GM19043 (cell line): ENCODE measurements at regions not wholly inside any gene's neighbourhood (a gene's known extent, or its start where the extent isn't known, plus 50 kb on each side); places are given as distances from the start of the nearest gene placed in this dataset.

Experiments used
- ATAC-seq: cut with Tn5 transposase; IDR thresholded peaks from one replicate; pipeline ENCODE4 v1.9.1; 2021; ENCODE audit warnings: low read depth; ENCODE audit not compliant: unreplicated experiment

DNA sequence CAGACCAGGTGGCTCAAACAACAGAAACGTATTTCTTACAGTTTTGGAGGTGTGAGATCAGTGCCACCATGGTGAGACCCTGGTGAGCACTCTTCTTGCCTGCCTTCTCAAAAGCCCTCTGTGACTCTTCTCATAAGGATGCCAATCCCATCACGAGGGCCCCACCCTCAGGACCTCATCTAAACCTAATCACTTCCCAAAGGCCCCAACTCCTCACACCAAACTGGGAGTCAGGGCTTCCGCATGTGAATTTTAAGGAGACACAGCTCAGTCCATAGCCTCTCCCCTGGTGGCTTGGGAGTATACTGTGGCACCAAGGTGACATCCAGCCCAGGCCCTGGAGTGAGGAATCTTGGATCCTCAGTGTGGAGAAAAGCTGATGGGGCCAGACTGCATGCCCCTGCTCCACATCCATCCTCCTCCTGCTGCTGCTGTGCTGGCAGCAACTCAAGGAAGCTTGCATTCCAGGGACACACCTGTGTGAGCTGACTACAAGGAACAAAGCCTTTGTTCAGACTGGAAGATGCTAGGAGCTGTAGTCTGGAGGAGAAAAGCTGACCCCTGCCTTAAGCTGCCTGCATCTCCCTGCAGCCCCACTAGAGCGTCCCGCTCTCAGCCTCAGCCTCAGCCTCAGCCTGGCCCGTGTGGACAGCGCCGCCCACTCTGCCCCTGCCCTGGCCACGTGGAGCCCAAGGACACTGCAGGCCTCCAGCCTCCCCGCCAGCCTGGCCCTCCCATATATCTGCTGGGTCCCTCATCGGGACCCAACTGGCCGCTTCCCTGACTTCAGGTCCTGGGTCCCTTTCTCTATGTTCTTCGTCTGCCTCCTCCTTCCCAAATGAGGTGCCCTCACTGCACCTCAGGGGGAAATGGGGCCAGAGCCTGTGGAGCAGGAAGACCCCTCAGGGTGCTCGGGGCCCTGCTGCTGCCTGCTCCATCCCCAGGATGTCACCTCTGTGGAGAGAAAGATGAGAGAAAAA is 87.8 kb upstream of the RAB6C start:
- ATAC-seq: no peak

DNA sequence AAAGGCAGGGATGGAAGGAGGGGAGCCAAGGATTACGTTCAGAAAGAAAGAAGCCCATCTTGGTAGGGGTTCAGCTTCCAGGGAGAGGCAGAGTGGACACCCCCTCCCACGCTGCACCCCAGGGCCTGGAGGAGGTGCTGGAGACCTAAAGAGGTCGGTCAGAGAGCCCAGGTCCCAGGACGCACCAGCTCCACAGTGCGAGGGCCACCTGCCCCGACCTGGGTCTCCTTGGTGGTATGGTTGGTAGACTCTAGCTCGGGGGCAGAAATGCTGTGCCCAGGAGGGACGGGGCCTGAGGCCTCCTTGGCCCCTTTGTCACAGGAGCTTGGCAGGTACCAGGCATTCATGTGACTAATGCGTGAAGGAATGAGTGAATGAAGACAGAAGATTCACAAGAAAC is 87.1 kb upstream of the RAB6C start:
- no peak for ATAC-seq

DNA sequence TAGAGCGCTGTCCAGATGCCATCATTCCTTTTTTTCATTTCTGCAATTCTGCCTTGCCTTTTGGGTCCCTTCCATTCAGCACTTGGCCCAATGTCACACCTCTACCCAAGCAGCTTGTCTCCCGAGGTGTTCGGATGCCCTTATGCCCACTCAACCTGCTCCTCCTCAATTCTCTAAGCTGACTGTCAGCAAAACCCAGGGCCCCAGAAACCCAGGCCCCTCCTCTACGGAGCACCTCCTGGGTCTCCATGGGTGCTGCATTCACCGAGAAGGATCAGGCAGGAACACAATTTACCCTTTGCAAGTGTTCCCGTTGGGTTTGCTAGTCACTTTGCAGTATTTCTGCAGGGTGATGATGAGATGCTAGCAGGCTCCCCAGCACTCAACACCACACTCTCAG is 86.7 kb upstream of the RAB6C start:
- no peak for ATAC-seq

DNA sequence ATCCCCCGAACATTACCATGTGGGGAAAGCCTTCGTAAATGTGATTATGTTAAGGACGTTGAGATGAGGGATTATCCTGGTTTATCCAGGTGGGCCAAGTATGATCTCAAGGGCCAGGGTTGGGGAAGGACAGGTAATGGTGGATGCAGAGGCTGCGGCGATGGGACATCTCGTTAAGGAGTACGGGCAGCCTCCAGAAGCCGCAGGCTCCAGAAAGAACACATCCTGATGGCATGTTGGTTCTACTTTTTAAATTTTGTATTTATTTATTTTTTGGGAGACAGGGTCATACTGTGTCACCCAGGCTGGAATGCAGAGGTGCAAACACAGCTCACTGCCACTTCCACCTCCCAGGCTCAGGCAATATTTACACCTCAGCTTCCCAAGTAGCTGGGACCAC is 86.2 kb upstream of the RAB6C start:
- ATAC-seq: no peak

DNA sequence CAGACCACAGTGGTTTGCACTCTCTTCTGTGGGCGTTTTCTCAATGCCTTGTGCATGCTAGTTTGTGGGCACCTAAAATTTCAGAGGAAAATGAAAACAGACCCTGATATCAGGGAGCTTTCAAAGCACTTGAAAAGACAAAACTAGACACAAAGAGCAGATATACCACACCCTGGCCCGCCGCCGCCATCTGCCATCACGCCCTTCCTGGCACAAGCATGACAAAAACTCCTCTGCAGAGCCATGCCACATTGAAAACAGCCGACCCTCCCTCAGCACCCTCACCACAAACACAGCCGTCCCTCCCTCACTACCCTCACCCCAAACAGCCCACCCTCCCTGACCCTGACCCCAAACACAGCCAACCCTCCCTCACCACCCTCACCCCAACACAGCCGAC is 84.8 kb upstream of the RAB6C start:
- ATAC-seq: no peak

DNA sequence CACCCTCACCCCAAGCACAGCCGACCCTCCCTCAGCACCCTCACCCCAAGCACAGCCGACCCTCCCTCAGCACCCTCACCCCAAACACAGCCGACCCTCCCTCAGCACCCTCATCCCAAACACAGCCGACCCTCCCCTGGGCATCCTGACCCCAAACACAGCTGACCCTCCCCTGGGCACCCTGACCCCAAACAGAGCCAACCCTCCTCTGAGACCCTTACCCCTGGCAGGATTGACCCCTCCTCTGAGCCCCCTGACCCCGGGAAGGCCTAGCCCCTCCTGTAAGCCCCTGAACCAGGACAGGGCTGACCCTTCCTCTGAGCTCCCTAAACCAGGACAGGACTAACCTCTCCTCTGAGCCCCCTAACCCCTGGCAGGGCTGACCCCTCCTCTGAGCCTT is 84.4 kb upstream of the RAB6C start:
- no peak for ATAC-seq

DNA sequence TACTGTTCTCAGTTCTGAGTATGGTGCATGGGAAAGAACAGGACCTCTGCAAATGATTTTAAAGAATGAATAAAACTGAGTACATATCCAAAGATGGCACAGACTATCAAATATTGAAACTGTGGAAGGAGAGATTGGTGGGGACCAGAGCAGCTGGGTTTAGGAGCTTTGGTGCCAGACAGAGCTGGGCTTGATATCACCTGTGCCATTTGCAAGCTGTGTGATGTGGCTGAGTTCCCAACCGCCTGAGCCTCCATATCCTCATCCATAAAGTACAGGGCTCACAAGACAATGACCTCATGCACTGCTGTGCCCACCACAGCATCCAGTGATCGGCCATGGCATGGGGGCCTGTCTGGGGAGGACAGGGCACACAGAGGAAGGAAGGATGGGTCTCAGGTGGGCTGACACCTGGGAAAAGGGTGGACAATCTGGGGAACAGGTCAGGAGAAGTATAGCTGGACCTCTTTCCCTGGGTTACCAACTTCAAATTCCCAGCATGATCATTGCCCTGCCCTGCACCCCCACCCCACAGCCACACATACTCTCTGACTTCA is 83.9 kb upstream of the RAB6C start:
- no peak for ATAC-seq

DNA sequence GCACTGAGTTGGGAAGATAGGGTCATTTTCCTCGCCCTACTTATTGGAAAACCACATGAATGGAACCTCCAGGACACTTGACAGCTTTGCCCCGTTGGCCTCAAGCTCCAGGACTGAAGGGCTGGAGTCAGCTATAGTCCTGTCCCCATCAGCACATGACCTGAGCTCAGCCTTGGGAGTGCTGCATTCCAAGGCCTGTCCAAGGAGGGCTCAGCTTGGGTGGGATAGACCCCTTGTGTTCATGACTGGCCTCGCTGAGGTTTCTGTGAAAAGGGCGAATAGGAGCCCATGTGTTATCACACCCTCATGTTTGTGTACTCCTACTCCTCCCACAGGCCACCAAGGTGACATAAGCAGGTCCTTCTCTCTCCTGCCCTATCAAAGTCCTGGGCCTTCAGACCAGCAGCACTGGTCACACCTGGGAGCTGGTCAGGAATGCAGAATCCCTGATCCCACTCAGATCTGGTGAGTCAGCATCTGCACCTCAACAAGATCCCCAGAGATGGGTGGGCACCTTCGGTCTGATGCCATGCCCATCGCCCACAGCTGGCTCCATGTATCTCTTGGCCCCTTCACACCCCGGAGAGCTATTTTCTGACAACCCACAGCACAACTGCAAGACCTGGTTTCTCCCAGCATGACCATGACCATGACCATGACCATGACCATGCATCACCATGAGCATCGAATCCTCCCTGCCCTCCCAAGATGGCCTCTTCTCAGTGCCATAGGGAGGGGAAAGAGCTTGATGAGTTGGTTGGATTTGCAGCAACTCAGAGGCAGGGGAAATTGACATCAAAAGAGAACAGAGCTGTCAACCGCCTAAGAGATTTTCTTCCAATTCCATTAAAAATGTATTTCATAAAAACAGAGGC is 83.0 kb upstream of the RAB6C start:
- no peak for ATAC-seq

DNA sequence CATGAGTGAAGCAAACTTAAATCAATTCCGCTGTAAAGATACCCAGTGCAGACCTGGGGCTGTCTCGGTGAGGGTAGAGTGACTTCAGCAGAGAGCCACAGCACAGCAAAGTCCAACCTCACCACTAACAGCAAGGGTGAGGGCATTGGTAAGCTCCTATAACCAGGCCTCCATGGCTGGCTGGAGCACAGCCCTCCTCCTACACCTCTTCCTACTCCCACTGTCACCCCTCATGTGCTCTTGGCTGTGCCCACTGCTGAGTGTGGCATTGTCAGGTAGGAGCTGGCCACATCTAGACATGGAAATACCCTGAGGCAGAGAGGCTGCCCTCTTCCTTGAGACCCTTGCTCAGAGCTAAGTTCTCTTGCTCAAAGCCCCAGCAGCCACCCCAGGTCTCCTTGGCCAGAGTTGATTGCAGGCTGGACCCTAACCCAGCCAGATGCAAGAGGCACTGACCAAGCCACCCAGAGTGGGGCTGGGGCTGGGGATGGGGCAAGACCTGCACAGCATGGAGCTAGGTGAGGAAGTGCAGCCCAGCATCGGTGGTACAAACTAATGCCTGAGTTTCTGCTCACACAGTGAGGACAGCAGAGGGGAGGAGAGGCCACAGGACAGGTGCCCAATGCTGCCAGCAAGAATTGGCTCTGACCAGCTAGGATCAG is 77.6 kb upstream of the RAB6C start:
- no peak for ATAC-seq

DNA sequence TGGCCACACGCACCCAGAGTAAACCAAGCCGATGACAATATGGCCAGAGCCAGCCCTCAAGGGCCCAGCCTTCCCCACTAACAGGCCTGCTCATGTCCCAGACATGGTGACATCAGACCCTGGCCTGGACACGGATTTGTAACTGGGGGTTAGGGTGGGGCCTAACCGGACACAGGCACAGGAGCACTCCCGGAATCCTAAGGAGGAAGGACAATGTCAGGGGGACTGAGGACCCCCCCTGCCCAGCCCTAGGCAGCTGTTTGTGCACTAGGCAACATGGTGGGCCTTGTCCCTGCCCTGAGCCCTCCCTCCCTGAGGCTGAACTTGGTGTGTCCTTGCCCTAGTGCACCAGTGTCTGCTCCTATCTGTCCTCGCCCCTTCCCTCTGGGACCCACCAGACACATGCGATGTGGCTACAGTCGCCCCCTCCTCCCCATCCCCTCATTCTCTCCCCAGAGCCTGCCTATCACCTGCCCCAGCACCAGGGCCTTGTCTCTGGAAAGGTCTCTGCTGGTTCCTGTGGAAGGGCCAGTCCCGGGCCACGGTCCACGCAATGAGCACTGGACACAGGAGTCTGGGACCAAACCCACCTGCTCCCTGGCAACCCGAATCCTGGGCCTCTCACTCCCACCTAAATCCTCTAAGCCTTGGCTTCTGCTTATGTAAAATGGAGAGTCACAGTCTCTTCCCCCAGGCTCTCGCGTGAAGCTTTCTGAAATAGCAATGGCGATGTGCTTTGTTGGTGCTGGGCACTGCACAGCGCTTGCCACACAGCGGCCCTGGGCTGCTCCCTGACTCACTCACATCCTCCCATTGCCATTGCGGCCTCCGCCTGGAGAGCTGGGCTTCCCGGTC is 76.5 kb upstream of the RAB6C start:
- ATAC-seq: no peak

DNA sequence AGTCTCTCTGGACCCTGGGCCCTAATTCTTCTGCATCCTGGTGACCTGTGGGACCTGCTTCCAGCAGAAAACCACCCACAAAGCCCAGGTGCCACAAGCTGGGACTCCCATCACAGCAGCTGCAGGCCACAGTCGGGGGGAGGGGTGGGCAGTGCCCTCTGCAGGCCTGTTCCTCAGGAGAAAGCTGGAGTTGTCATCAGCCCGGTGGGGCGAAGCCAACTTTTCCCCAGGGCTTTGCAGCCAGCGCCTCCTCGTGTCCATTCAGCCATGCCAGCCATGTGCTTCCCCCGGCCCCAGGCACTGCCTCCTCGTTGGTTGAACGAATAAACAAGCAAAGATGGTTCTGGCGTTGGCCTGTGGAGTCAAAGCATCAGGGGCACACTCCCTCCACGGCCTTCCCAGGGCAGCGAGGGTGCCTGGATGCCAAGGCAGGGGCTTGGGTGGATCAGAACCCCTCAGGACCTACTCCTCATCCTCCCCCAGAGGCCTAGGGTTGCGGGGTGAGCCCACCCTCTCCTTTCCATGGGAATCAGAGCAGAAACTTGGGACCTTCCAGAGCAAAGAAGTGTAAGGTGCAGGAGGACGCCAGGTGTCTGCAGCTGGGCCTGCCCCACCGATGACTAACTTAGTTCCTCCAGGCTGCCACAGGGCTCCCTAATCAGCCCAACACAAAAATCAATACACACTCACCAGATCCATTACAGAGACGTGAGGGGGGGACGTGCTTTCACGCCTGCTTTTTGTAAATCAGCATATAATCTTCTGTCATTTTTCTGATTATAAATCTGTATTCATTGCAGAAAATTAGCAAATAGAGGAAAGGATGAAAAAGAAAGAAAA is 75.7 kb upstream of the RAB6C start:
- no peak for ATAC-seq

DNA sequence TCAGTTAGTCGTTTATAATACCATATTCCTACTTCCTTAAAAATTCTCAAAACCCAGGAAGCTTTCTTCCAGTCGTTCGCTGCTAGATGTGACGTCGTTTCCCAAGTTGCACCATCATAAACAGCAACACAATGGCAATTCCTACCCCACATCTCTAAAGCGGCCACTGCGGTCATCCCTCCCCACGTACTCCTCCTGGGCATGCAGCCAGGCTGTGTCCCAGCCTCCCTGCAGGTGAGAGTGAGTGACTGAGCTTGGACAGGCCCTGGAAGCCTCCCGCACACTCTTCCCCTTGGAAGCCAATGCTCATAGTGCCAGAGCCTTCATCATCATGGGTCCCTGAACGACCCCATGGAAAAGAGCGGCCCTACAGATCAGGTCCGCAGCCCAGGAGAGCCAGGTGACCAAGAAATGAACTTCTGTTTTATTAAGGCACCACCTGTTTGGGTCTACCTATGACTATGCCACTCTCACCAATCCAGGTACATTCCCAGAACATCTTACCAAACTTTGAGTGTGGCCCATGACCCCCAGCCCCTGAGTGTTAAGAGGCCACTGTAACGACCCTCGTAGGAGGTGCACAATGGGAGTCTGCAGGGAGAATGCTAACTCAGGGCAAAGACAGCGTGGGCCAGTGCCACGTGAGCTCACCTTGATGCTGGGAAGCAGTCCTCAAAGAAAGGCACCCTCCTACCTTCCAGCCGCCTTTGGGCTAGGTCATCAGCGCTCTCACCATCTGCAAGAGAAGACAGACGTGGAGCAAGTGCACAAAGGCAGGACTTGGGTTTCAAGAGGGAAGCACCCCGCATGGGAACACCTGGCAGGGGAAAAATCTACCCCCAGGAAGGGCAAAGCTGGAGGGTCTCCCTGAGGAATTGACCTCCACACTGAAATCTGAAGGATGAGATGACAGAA is 74.7 kb upstream of the RAB6C start:
- ATAC-seq: no peak

DNA sequence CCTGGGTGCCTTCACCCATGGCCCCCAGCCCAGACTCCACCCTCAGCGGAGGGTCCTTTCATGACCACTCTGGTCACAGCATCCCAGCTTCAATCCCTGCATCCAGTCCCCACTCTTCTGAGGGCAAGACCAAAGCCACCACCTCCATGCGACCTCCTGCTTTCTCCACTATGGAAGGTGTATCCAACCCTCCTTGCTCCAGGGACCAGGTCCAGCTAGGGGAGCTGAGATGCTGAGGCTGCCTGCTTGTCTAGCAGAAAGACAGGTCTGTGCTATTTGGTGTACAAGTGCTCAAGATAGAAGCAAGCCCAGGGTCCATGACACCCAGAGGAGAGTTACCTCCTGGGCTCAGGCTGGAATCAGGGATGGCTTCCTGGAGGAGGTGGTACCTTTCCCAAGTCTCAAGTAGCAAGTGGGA is 73.8 kb upstream of the RAB6C start:
- ATAC-seq: no peak

DNA sequence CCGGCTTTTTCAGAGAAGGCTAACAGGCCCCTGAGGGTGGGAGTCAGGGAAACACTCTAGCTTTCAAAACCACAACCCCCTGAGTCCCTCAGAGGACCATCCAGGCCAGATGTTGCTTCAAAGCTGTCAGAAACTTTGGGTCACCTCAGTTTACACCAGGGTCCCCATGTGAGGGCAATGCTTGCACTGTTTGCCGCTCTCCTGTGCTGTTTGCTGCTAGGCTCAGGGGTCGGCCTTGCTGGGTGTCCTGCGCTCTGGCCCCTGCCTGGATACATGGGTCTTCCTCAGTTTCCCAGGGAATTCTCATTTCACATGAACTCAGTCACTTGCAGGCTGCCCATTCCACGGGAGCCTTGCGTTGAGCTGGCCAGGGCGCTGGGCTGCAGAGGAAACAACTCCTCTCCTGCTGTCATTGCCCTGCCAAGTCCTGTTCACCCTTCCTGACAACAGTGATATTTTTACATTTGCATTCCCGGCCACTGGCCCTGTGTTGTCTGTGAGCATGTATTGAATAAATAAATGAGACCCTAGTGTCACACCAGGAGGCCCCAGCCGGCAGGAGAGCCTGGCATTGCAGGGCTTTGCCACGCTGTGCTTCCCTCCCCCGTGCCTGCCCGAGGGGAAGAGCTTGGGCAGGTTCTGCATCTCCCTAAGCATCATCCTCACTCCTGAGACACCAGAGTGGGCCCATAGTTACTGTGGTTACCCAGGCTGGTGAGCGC is 73.2 kb upstream of the RAB6C start:
- ATAC-seq: no peak

DNA sequence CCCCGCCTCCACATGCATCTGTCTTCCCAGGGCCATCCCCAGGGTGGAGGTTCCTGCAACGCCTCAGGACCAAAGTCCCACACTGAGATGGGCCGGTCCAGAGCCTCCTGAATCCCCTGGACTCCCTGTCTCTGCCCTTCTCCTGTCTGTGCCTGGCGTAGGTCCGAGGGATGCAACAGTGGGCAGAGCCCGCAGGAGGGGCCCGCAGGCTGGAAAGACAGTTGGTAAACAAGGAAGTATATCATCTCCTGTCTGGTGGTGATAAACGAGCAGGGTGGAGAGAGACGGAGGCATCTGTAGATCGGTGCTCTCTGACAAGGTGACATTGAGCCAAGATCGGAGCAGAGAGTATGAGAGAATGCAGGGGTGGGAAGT is 72.6 kb upstream of the RAB6C start:
- no peak for ATAC-seq

DNA sequence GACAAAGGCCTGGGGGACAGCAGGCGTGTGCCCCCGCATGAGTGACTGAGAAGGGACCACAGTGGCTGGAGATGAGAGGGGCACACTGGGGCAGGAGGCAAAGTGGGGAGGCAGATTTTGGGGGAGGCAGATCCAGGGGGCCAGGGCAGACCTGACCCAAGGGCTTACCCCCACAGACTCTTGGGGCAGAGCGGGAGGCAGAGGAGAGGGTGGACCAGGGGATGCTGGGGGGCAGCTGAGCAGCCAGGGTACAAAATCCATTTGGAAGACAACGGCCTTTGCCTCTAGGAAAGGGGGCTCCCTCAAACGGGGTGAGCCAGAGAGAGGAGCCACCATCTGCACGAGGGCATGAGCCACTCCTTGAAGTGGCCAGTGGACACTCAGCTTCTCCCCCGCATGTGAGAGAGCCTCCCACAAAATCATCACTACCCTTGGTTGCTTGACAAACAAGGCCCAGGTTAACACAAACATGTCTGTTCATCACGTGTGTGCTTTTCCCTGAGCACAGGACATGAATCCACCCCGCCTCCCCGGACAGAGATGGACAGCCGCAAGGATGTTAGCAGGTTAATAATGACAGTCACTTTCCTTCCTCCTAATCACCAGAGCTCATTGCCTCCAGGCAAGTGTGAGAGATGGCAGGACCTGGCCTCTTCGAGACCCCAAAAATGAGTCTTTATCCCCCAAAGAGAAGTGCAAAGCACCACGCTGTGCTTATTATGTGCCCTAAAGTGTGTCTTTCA is 72.0 kb upstream of the RAB6C start:
- ATAC-seq: no peak
